Heart left ventricle (tissue), 13 donors: ENCODE measurements at regions not wholly inside any gene's neighbourhood (a gene's known extent, or its start where the extent isn't known, plus 50 kb on each side); places are given as distances from the start of the nearest gene placed in this dataset.

Source experiments
- POLR2A ChIP-seq, 2 donors: fragments of 450-650 bp; IDR thresholded peaks; one replicate each; pipeline ENCODE4 v1.6.1; 2017; ENCODE audit warnings: antibody characterized with exemption in 2 of 2, mild to moderate bottlenecking in 2 of 2, moderate library complexity in 2 of 2
- TF ChIP-seq, protein P1 (sequence below), 12 donors: fragments of 200-600 bp; sonication (generic) in 4 of 12; IDR thresholded peaks; one replicate each; pipeline versions ENCODE4 v1.5.0 to v1.8.0; 2018 to 2022; ENCODE audit warnings: antibody characterized with exemption in 12 of 12, mild to moderate bottlenecking in 5 of 12
- donor health status: ischemic (EF 13 %, LVEDD 7.1; RV severe dilation, severe dysfunction).
- donor health status: DM: no; HTN: yes; CAD: no.
- donor health status: DM: no; HTN: no; CAD: no.
- donor health status: ischemic (EF 25% LVEDD 6.9; RV normal size, moderate dysfunction).
- donor health status: ischemic (EF 25% LVEDD 5.7; RV mildly dilated, moderate dysfunction).
- donor health status: ischemic (EF 35%, LVEDD 5.7; RV mildly dilated, moderate dysfunction).
- donor health status: nonischemic (EF 11% LVEDD 7.7; RV severe dilation, severe dysfunction).
- donor health status: DM: yes; HTN: yes; CAD: no.
- donor health status: PGD.
- donor health status: ischemic (EF 29% LVEDD 5.4; RV normal size, mild dysfunction).
- donor health status: nonischemic (EF 23%, LVEDD 6.1; RV moderate dilation, normal function).

DNA sequence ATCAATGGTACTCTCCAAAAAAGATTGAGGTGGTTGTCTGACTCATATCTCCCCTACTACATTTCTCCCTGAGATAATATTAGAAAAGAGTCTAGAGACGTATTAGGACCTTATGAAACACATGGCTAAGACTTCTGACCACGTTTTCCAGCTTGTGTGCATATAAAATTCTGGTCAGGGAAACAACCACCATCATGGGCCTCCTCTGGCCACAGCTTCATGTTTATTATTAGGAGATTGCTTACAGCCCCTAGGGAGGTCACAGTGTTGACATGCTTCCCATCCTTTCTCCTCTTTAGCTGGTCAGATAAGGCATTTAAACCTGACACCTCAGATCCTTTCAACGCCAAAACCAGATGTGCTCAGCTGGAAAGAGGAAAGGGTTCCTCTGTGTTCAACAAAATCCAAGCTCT is 620.2 kb downstream of the PLPP3 start:
- TF ChIP-seq, protein P1, sequence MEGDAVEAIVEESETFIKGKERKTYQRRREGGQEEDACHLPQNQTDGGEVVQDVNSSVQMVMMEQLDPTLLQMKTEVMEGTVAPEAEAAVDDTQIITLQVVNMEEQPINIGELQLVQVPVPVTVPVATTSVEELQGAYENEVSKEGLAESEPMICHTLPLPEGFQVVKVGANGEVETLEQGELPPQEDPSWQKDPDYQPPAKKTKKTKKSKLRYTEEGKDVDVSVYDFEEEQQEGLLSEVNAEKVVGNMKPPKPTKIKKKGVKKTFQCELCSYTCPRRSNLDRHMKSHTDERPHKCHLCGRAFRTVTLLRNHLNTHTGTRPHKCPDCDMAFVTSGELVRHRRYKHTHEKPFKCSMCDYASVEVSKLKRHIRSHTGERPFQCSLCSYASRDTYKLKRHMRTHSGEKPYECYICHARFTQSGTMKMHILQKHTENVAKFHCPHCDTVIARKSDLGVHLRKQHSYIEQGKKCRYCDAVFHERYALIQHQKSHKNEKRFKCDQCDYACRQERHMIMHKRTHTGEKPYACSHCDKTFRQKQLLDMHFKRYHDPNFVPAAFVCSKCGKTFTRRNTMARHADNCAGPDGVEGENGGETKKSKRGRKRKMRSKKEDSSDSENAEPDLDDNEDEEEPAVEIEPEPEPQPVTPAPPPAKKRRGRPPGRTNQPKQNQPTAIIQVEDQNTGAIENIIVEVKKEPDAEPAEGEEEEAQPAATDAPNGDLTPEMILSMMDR (IDR thresholded peaks at IDR 0.05): no peak
- TF ChIP-seq POLR2A (IDR thresholded peaks at IDR 0.05): no peak
